ENCODE measurements at regions not wholly inside any gene's neighbourhood (a gene's known extent, or its start where the extent isn't known, plus 50 kb on each side); places are given as distances from the start of the nearest gene placed in this dataset.

- Mint-ChIP-seq H3K4me3 (no peak overlapping the region), H3K9me3 (no peaks in the 10 kb centered on the region), H3K27ac (no peak overlapping the region), H3K4me1 (no peaks in the 10 kb centered on the region), H3K36me3 (no peaks in the 10 kb centered on the region), H3K27me3 (ENCODE audit: low read depth in 2 of 2) (peaks cover 0 to 2% of the 10 kb centered on the region in 2 donors)
- Histone ChIP-seq H3K27me3 (ENCODE audit: control insufficient read depth, insufficient read depth, low read length) (no peaks in the 10 kb centered on the region), H3K4me3 (ENCODE audit: low read length) (no peak overlapping the region), H3K36me3 (ENCODE audit: control insufficient read depth, insufficient read depth, low read length) (no peaks in the 10 kb centered on the region), H3K9me3 (ENCODE audit: control insufficient read depth, insufficient read depth, low read length) (no peaks in the 10 kb centered on the region), H3K4me1 (ENCODE audit: control insufficient read depth, insufficient read depth, low read length) (no peaks in the 10 kb centered on the region), H3K27ac (ENCODE audit: low read length) (no peak overlapping the region)
- intact Hi-C loops (cut with micrococcal nuclease) = no loop called here
- DNase-seq (no peak), ATAC-seq (no peak)
- WGBS (ENCODE audit: insufficient coverage) = 94% methylated on average over 5 of the region's 5 CpGs
- TF ChIP-seq CTCF (IDR thresholded peaks at IDR 0.05) = no peak
These were observed 123.0 kb downstream of the EDEM1 start for GRCh38 chr3:5310509-5310908.

GRCh38 chr3:5312290-5312689 is 124.8 kb downstream of the EDEM1 start:
- Histone ChIP-seq H3K27ac (ENCODE audit: low read length) (no peak overlapping the region), H3K4me1 (ENCODE audit: control insufficient read depth, insufficient read depth, low read length) (no peaks in the 10 kb centered on the region), H3K4me3 (ENCODE audit: low read length) (no peak overlapping the region), H3K27me3 (ENCODE audit: control insufficient read depth, insufficient read depth, low read length) (no peaks in the 10 kb centered on the region), H3K36me3 (ENCODE audit: control insufficient read depth, insufficient read depth, low read length) (no peaks in the 10 kb centered on the region), H3K9me3 (ENCODE audit: control insufficient read depth, insufficient read depth, low read length) (no peaks in the 10 kb centered on the region)
- DNase-seq = no peak
- Mint-ChIP-seq H3K9me3 (no peaks in the 10 kb centered on the region), H3K36me3 (no peaks in the 10 kb centered on the region), H3K27me3 (ENCODE audit: low read depth in 2 of 2) (no peaks in the 10 kb centered on the region), H3K4me1 (peaks cover 0 to 2% of the 10 kb centered on the region in 2 donors), H3K4me3 (no peak overlapping the region), H3K27ac (no peak overlapping the region)
- no peak for TF ChIP-seq CTCF (IDR thresholded peaks at IDR 0.05)
- WGBS (ENCODE audit: insufficient coverage) = 91% methylated on average over 3 of the region's 3 CpGs
- intact Hi-C loops (cut with micrococcal nuclease) = no loop called here
- ATAC-seq = no peak

GRCh38 chr3:5314897-5315296 is 127.4 kb downstream of the EDEM1 start:
- no peak for TF ChIP-seq CTCF (IDR thresholded peaks at IDR 0.05)
- no peaks in the 10 kb centered on the region for H3K36me3 ChIP-seq (ENCODE audit: control insufficient read depth, insufficient read depth, low read length)
- H3K9me3 Mint-ChIP-seq = no peaks in the 10 kb centered on the region

GRCh38 chr3:5317557-5317956 is 130.1 kb downstream of the EDEM1 start:
- H3K4me3 ChIP-seq (ENCODE audit: low read length) = no peak overlapping the region
- no peak overlapping the region for H3K4me3 Mint-ChIP-seq
- H3K9me3 ChIP-seq (ENCODE audit: control insufficient read depth, insufficient read depth, low read length) = no peaks in the 10 kb centered on the region
- no peaks in the 10 kb centered on the region for H3K27me3 ChIP-seq (ENCODE audit: control insufficient read depth, insufficient read depth, low read length)
- 33% methylated on average over 5 of the region's 5 CpGs for WGBS (ENCODE audit: insufficient coverage)
- no peaks in the 10 kb centered on the region for H3K9me3 Mint-ChIP-seq
- DNase-seq (no peak), ATAC-seq (no peak)
- no peaks in the 10 kb centered on the region for H3K36me3 ChIP-seq (ENCODE audit: control insufficient read depth, insufficient read depth, low read length)
- intact Hi-C loops (cut with micrococcal nuclease) = no loop called here
- no peaks in the 10 kb centered on the region for H3K4me1 ChIP-seq (ENCODE audit: control insufficient read depth, insufficient read depth, low read length)
- no peak for TF ChIP-seq CTCF (IDR thresholded peaks at IDR 0.05)
- peaks cover 5 to 13% of the 10 kb centered on the region in 2 donors for H3K4me1 Mint-ChIP-seq
- H3K27me3 Mint-ChIP-seq (ENCODE audit: low read depth in 2 of 2) = peaks cover 0 to 6% of the 10 kb centered on the region in 2 donors
- no peak overlapping the region for H3K27ac ChIP-seq (ENCODE audit: low read length)
- no peaks in the 10 kb centered on the region for H3K36me3 Mint-ChIP-seq
- H3K27ac Mint-ChIP-seq = no peak overlapping the region

More at GRCh38 chr3:5314897-5315296, 127.4 kb downstream of the EDEM1 start:
- Mint-ChIP-seq H3K4me3 (no peak overlapping the region), H3K27ac (no peak overlapping the region), H3K36me3 (no peaks in the 10 kb centered on the region), H3K27me3 (ENCODE audit: low read depth in 2 of 2) (peaks cover 0 to 3% of the 10 kb centered on the region in 2 donors), H3K4me1 (peaks cover 5 to 13% of the 10 kb centered on the region in 2 donors)
- Histone ChIP-seq H3K27me3 (ENCODE audit: control insufficient read depth, insufficient read depth, low read length) (no peaks in the 10 kb centered on the region), H3K9me3 (ENCODE audit: control insufficient read depth, insufficient read depth, low read length) (no peaks in the 10 kb centered on the region), H3K4me1 (ENCODE audit: control insufficient read depth, insufficient read depth, low read length) (no peaks in the 10 kb centered on the region), H3K4me3 (ENCODE audit: low read length) (no peak overlapping the region), H3K27ac (ENCODE audit: low read length) (no peak overlapping the region)
- ATAC-seq = no peak
- WGBS (ENCODE audit: insufficient coverage) = 100% methylated on average over 1 of the region's 1 CpG
- no peak for DNase-seq
- intact Hi-C loops (cut with micrococcal nuclease) = no loop called here

Measured in natural killer cell (primary cell).